ENCODE measurements at regions not wholly inside any gene's neighbourhood (a gene's known extent, or its start where the extent isn't known, plus 50 kb on each side); places are given as distances from the start of the nearest gene placed in this dataset.

- TF ChIP-seq MAX (IDR thresholded peaks at IDR 0.05), result no peak
- no peak for TF ChIP-seq RFX5 (IDR thresholded peaks at IDR 0.05; ENCODE audit: borderline replicate concordance, low read depth, low read length)
These were observed 57.7 kb upstream of the NLK start (continued) for GRCh38 chr17:27984816-27985215.
